HG03442 (cell line): ENCODE measurements at regions not wholly inside any gene's neighbourhood (a gene's known extent, or its start where the extent isn't known, plus 50 kb on each side); places are given as distances from the start of the nearest gene placed in this dataset.

ENCODE experiments used
- ATAC-seq: cut with Tn5 transposase; IDR thresholded peaks from one replicate; pipeline ENCODE4 v1.9.1; 2021; ENCODE audit warnings: mild to moderate bottlenecking, moderate library complexity; ENCODE audit not compliant: unreplicated experiment

DNA sequence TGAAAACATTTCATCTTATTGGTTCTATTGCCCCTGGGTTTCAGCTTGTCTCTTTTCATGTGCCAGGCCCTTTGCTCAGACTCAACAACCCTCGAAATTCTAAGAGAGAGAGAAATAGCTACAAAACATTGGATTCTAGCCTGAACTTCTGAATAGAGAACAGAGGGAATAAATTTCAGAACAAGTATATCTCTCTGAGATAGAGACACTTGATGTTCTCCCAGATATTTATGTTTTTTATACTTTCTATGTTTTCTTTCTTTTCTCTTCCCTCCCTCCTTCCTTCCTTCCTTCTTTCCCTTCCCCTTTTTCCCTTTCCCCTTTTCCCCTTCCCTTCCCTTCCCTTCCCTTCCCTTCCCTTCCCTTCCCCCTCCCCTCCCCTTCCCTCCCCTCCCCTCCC, 279.5 kb upstream of the SPRED2 start:
- ATAC-seq = no peak

DNA sequence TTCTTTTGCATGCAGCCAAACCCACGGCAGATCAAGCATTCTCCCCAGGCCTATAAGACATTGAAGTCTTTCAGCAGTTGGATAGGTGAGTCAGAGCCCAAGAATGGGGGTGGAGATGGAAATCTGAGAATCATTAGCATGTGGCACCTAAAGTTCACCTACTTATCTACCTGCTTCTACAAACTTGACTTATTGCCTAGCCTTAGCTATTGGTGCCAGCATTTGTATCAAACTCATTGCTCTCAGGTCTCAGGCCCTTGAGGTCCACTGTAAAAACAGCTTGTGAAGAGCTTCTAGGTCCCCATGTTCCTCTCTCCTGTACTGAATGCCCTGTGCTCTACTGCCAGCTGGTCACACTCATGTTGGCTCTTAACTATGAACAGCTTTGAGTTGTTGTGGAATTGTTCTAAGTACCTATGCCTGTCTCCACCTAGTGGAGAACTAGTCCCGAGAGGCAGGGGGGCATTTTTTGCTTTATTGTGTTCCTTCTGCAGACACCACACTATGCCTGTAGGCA, 278.4 kb upstream of the SPRED2 start:
- ATAC-seq = no peak

DNA sequence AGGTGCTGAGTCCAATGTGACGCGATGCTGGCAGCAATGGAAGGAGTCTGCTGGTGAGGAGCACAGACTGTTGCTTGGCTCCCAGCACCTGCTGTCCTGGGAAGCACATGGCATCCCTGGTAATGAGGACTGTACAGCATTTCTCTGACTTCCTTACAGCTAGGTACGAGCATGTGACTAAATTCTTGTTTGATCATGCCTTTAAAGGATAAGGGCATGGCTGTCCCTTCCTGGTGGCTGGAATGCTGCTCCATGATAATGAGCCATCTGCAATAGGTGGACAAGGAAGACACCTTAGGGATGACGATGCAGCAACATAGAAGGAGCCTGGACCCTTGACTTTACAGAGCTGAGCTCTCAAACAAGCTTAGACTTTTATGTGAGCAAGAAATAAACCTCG, 278.0 kb upstream of the SPRED2 start:
- no peak for ATAC-seq

DNA sequence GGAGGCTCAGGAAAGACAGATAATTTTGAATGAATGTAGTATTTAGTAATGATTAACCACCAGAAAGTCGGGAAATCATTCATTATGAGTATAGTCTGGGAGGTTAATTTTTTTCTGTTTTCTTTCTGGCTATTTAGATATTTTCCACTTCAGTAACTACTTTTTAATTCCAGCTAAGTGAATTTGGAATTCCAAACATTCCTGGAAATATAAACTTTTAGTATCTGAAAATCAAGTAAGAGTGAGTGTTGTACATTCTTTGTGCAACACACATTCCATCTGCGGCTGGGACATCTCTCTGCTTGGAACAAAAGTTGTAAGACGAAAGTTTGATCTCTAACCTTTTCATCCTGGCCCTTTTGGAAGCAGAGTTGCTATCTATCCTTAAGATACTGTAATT, 275.7 kb upstream of the SPRED2 start:
- ATAC-seq = no peak

DNA sequence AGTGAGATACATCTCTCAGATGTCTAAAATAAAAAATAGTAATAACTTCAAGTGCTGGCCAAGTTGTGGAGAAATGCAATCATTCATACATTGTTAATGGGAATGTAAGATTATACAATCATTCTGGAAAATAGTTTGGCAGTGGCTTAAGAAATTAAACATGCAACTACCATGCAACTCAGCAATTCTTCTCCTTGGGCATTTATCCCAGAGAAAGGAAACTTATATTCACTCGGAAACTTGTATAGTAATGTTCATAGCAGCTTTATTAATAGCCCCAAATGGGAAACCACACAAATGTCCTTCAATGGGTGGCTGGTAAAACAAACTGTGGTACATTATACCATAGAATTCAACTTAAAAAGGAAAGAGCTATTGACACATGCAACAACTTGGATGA, 274.0 kb upstream of the SPRED2 start:
- ATAC-seq = no peak

DNA sequence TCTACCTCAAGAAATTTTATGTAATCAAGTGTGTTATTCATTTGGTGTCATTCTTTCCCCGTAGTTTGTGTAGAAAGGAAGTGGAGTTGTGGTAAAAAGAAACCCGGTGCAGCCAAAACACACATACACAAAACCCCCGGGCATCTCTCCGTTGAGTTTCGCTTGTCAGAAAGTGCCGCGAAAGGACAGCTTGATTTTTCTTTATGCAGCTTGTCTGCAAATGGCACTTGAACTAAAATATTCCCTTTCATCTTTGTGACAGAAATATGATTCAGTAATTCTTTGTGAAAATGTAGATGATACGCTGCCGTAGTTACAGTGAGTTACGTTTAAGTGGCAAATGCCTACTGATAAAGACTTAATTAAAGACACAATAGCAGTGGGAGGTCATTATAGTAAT, 268.8 kb upstream of the SPRED2 start:
- ATAC-seq = no peak

DNA sequence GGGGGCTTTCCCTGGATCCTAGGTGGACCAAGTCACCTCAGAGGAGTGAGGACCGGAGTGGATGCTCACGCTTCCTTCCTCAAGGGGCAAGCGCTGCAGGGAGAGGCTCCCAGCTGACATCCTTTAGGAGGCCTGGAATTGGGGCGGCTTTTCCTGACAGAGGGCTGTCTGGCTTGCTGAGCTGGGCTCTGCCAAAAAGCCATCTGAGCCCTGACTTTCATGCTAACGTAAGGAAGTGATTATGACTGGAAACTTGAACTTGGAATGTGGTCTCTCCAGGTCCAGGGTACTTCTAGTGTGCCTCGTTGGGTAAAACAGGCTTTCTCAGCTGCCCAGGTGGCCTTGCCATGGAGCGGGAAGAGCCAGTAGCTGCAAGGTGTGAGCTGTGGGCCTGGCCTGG, 268.3 kb upstream of the SPRED2 start:
- ATAC-seq = no peak

DNA sequence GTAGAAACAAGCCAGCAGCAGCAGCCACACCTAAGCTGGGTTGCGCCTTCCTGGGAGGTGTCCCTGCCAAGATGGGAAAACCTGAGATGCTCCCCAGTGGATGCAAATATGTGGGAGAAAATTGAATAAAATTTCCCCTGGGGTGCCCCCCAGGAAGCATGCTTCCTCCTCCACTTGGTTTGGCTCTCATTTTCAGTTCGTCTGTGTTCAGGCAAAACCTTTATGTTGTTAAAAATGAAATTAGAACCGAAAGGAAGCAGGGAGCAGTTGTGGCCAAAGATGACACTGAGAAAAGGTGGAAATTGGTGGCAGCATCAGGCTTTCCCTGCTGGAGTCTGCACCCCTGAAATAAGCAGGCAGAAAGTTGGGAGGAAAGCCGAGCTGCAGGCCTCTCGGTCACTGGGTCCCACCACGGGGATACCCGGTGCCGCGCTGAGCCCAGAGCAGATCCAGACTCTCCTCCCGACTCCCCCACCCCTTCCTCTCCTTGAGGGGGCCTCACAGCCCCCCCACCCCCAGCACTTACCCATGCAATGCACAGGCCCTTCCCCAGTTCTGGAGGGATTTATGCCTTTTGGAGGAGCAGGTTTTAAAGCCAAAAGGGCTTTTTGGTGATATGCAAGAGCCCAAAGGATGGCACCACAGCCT, 267.7 kb upstream of the SPRED2 start:
- no peak for ATAC-seq

DNA sequence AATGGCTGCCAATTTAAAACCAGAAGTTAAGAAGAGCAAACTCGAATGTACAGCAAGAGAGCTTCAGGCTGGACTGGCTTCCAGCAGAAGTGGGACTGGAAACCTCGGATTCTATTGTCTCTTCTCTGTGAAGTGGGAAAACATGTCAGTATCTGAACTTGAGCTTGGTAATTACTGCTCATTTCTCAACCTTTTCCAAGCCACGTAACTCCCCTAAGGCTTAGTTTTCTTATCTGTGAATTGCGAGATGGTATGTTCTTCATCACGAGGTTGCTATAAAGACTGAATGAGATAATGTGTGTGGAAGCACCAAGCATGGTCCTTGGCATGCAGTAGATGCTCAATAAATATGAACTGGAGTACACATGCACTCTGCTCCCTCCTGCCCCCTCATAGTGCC, 259.4 kb upstream of the SPRED2 start:
- ATAC-seq = no peak

DNA sequence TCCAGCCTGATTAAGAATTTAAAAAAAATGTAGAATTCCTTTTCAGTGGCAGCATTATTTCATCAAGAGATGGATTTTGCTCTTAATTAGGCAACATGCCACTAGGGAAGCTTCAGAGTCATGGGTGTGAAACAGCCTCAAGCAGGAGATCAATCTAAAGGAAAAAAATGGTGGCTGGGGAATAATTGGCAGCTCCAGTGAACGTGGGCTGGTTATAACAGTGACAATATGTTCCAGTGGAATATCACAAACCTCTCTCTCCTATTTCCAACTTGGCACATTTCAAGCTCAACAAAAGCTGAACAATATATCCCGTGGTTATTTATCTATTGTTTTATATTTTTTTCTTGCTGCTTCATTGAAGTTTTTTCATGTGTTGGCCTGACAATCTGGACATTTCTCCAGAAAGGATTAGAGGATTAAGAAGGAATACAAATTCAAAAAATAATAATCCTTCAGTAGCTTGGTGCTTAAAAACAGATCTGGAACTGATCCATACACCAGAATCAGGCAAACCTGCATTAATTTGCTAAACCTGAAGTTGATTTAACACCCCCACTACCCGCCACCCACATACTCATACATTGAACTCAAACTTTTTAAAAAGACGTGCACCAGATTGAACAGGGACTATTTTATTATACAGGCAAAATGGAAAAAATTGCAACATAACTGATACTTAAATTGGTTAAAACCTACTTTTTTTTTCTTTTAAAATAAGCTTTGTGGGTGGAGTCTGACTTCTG, 255.9 kb upstream of the SPRED2 start:
- ATAC-seq = no peak

DNA sequence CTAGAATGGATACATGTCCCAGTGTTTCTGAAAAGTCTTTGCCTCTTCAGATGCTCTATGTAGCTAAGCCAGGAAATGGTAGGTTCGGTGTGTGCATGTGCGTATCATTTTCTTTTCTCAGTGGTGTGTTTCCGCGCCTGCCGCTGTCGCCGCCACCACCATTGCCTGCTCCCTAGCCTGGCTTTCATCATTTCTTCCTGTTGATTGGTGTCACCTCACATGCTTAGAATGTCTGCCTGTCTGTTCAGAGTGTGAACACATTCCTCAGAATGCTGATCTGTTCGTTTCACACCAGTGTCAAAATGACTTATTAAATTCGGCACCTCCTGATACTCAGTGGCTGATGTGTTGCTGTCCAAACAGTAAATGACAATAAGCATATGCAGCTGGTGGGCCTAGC, 255.2 kb upstream of the SPRED2 start:
- ATAC-seq = no peak

DNA sequence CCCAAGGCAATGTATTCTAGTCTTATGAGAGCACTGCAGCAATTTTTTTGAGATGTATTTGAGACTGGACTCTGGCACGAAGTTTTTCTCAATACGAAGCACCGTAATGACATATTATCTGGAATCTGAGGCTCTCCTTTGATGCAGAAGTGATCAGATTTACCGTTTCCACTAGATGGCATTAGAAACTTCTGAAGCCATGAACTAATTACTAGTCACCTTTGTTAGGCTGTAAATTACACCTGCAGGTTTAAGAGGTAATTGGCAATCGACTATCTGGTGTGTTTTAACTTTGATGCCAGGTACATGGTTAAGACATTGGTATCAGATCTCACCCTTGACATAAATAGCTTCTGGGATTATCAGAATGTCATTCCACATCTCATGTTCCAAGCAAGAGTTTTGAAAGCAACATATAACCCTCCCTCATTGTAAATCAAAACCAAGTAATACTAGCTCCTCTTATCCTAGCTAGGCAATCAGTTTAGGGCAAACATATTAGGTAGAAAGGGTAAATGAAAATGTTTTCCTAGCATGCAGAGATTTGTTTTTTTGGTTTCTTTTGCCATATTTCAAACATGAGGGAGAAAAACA, 254.6 kb upstream of the SPRED2 start:
- ATAC-seq = no peak

DNA sequence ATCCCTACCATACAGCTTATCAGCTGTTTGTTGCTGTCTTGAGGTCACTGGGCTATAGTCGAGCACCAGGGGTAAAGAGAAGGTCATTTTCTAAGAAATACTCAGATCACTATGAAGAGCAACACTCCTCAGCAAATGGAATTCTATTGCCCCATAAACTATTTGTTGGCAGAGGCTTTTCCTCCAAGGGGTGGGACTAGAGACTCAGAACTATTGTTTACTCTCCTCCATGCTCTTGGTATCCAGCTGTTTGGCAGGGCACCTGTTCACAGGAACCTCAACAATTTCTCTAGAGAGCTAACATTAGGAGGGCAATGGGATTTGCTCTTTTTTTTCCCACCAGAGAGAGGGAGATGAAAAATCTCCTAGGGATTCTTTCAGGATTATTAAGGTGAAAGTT, 249.1 kb upstream of the SPRED2 start:
- ATAC-seq = no peak

DNA sequence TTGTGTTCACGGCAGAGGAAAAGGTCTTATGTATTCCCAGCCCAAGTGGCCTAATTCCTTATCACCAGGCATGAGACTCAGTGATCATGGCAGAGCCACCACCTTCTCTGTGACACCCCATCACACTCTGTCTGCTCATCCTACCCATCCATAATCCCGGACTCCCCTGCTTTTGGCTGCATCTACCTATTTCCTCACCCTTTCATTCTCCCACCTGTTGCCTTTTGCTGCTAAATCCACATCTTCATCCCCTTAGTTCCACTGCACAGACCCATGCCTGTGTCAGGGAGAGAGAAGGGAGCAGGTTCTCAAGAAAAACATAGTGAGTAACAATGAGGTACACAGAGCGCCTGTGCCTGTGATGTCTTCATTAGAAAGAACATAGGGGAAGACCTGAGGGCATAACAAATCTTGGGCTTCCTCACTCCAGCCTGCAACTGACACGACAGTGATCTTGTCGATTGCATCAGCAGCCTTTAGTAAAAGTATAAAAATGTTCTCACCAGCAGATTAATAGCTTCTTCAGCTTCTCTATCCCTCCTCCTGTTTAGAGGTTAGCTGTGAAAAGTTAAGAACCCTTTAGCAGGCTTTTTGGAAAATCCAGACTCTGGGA, 246.5 kb upstream of the SPRED2 start:
- ATAC-seq = no peak

DNA sequence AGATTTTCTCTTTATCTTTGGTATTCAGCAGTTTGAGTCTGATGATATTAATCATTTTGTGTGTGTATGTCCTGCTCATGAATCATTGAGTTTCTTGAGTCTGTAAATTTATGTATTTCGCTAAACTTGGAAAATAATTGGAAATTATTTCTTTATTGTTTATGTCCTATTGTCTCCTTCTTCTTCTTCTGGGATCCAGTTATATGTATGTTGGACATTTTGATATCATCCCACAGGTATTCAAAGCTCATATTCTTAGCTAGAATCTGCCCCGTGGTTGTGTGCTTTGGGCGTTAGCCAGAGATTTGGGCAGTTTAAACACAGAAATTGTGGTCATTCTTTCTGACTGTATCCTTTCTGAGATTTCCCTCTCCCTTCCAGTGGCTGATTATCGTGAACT, 243.0 kb upstream of the SPRED2 start:
- ATAC-seq = no peak

DNA sequence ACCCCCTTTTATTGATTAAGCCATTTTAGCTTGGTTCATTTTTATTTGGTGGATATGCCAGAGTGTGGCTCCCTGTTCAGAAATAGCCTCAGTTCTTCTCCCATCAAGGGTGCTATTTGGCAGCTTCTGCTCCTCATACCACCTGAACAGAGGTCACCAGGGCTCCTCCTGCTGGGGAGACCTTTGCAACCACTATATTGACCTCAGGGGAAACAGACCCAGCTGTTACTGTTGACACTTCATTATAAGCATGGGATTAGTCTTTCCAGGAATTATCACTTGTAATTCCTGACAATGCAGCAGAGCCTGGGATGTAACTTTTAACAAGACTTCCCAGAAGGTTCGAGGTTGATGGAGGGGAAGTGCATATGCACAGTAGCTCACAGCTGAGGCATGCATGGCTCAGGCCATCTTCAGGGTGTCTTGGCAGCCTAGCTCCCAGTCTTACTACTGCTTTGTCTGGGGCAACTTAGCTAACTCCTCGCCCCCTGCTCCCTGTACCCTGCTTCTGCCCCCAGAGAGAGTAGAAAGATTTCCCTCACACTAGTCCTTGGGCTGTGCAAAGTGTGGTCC, 239.4 kb upstream of the SPRED2 start:
- ATAC-seq = no peak

DNA sequence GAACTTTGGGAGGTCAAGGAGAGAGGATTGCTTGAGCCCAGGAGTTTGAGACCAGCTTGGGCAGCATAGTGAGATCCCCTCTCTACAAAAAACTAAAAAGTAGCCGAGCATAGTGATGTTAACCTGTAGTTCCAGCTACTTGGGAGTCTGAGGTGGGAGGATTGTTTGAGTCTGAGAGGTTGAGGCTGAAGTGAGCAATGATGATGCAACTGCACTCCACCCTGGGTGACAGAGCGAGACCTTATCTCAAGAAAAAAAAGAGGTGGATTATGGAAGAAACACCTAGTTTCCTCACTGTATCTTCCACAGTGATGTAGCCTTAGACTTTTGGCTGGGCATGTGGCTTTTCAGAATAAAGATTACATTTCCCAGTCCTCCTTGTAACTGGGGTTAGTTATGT, 237.2 kb upstream of the SPRED2 start:
- ATAC-seq = no peak

DNA sequence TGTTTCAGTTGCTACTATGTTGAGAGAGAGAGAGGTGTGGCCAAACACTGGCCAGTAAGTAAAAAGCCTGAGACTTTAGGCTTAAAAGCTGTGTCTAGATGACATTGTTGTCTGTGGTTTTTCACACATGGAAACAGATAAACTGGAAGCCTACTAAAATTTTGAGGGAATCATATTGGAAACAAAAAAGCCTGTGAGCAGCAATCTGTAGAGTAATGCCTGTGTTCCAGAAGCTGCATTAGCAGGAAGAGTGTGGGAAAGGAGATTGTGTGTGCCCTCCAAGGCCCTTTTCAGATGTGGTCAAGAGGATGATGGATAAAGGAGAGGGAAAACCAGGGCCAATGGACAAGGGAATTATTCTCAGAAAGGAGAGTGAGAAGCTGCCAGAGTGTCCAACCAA, 236.3 kb upstream of the SPRED2 start:
- ATAC-seq = no peak

DNA sequence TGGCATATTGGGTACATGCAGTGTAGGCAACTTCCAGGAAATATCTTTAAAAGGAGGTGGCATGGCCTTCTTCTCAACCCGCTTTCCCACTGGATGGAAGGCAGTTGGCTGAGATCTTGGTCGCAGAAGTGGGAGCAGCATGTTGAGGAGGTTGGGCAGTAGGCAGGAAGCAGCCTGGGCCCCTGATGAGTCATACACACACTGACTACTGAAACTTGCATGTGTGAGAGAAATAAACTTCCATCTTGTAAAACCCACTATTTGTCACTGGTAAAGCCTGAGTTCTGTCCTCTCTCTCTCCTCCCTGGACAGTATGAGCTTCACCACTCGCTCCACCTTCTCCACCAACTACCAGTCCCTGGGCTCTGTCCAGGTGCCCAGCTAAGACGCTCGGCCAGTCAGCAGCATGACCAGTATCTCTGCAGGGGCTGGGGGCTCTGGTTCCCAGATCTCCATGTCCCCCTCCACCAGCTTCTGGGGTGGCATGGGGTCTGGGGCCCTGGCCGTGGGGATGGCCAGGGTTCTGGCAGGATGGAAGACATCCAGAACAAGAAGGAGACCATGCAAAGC, 233.8 kb upstream of the SPRED2 start:
- ATAC-seq = peak; percentile 99

DNA sequence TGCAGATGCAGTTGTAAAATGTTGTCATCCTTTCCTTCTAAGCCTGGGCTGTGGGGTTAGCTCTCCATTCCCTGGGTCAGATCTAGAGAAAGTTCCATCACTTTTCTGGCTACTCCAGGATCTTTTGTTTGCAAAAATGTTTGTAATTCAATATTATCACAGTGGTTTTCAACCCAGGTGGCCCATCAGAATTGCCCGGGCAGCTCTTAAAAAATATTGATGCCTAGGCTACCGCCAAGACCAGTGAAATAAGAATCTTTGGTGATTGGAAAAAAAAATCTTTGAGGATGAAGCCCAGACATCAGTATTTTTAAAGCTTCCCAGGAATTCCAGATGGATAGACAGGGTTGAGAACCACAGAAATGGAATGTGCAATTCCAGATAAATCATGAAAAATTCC, 232.5 kb upstream of the SPRED2 start:
- no peak for ATAC-seq

DNA sequence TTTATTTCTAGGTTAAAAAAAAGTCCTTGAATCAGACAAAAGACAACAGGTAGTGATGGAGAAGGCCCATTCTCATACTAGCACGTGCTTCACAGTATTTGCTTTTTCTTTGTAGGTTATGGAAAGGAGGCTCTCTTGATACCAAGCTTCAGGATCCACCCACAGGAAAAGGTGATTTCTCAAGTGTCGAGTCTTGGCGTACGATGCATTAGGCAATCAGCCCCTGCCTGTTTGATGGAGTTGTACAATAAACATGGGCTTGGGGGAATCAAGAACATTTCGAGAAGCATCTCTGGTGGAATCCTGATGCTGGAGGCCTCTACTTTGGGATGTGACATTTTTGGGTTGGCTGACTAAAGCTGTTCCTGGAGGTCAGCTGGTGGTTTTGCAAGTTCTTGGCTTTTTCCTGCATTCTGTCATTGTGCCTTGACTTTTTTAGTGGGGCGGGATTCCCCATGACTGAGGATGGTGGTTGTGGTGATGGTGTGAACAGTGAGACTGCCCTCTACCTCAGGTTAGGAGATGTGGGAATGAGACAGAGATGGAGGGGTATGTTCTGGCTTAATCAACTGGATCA, 231.5 kb upstream of the SPRED2 start:
- ATAC-seq = no peak
